ENCODE measurements at regions not wholly inside any gene's neighbourhood (a gene's known extent, or its start where the extent isn't known, plus 50 kb on each side); places are given as distances from the start of the nearest gene placed in this dataset.

- TF ChIP-seq CTCF (IDR thresholded peaks at IDR 0.05) = no peak
- no peak for TF ChIP-seq POLR2A (IDR thresholded peaks at IDR 0.05)
Measured at GRCh38 chr2:240278661-240279060, 138.2 kb upstream of the OTOS start.
